ENCODE measurements at regions not wholly inside any gene's neighbourhood (a gene's known extent, or its start where the extent isn't known, plus 50 kb on each side); places are given as distances from the start of the nearest gene placed in this dataset.

DNA sequence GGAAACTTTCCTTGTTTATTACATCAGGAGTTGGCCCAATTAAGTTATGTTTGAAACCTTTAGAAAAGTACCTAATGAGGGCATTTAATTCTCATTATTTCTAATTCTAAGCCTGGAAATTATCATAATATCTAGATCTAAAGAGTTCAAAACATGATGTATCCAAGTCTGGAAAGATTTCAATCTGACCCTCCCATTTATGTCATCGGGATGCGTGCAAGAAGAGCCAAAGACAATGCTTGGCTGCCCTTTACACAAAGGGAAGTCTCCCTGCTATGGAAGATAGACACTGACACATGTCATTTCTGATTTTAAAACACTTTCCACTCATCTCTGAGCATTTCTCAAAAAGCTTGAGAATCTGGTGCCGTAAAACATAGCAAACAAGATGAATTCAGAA lies 222.4 kb downstream of the ANTXR2 start:
- H3K9me3 ChIP-seq (ENCODE audit: control insufficient read depth in 2 of 2, insufficient read depth in 1 of 2, low read length in 1 of 2) = no peaks in the 10 kb centered on the region
- H3K27me3 ChIP-seq (ENCODE audit: control insufficient read depth in 2 of 2, insufficient read depth in 1 of 2, low read length in 1 of 2) = no peaks in the 10 kb centered on the region
- WGBS = 98% methylated on average over 3 of the region's 3 CpGs
- no peak for DNase-seq (ENCODE audit: low read depth in 6 of 9, low spot score in 9 of 9)
- no peaks in the 10 kb centered on the region for H3K4me1 ChIP-seq (ENCODE audit: control insufficient read depth in 2 of 2, insufficient read depth in 2 of 2, low read length in 2 of 2)
- H3K4me3 ChIP-seq (ENCODE audit: low read length in 2 of 2) = no peak overlapping the region
- H3K27ac ChIP-seq (ENCODE audit: low read depth in 1 of 2, low read length in 1 of 2) = no peak overlapping the region
- H3K36me3 ChIP-seq (ENCODE audit: control insufficient read depth in 2 of 2, insufficient read depth in 2 of 2, low read length in 1 of 2) = no peaks in the 10 kb centered on the region

DNA sequence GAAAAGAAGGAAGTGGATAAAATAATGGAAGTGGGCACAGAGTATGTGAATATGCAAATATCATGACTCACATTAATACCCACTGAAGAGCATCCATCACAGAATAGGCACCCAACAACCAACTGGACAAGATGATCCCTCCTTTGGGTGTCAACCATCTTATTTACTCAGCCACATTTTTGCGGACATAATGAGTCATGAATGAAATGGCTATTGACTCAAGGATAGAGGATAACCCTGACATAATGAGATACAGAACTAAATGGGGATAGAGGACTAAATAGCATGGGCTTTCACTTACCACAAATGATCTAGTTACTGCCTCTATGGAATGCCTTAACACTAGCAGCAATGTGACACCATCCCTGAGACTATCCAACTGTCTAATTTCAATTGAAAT lies 224.7 kb downstream of the ANTXR2 start:
- no peak overlapping the region for H3K27ac ChIP-seq (ENCODE audit: low read depth in 1 of 2, low read length in 1 of 2)
- H3K27me3 ChIP-seq (ENCODE audit: control insufficient read depth in 2 of 2, insufficient read depth in 1 of 2, low read length in 1 of 2) = no peaks in the 10 kb centered on the region
- no peaks in the 10 kb centered on the region for H3K4me1 ChIP-seq (ENCODE audit: control insufficient read depth in 2 of 2, insufficient read depth in 2 of 2, low read length in 2 of 2)
- H3K9me3 ChIP-seq (ENCODE audit: control insufficient read depth in 2 of 2, insufficient read depth in 1 of 2, low read length in 1 of 2) = no peaks in the 10 kb centered on the region
- H3K36me3 ChIP-seq (ENCODE audit: control insufficient read depth in 2 of 2, insufficient read depth in 2 of 2, low read length in 1 of 2) = no peaks in the 10 kb centered on the region
- H3K4me3 ChIP-seq (ENCODE audit: low read length in 2 of 2) = no peak overlapping the region
- WGBS = 99% methylated on average over 1 of the region's 1 CpG
- no peak for DNase-seq (ENCODE audit: low read depth in 6 of 9, low spot score in 9 of 9)

DNA sequence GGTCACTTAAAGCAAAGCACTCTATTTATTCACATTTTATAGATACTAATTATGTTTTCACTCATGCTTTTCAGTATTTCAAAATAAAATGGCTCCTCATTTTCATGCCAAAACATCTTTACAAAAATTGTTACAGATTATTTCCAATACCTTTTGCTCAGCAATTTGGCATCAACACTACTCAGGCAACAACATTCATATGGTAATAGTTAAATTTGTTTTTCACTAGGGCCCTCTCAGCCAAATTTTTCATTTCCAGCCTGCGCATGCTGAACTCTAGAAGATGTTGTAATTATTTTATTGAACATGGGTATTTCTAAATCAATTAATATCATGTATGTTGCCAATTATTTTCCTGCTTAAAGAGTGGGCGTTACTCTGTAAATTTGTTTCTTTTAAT lies 225.6 kb downstream of the ANTXR2 start:
- no peaks in the 10 kb centered on the region for H3K4me1 ChIP-seq (ENCODE audit: control insufficient read depth in 2 of 2, insufficient read depth in 2 of 2, low read length in 2 of 2)
- H3K27me3 ChIP-seq (ENCODE audit: control insufficient read depth in 2 of 2, insufficient read depth in 1 of 2, low read length in 1 of 2) = no peaks in the 10 kb centered on the region
- WGBS = 96% methylated on average over 2 of the region's 2 CpGs
- H3K4me3 ChIP-seq (ENCODE audit: low read length in 2 of 2) = no peak overlapping the region
- H3K27ac ChIP-seq (ENCODE audit: low read depth in 1 of 2, low read length in 1 of 2) = no peak overlapping the region
- H3K9me3 ChIP-seq (ENCODE audit: control insufficient read depth in 2 of 2, insufficient read depth in 1 of 2, low read length in 1 of 2) = no peaks in the 10 kb centered on the region
- no peak for DNase-seq (ENCODE audit: low read depth in 6 of 9, low spot score in 9 of 9)
- H3K36me3 ChIP-seq (ENCODE audit: control insufficient read depth in 2 of 2, insufficient read depth in 2 of 2, low read length in 1 of 2) = no peaks in the 10 kb centered on the region

DNA sequence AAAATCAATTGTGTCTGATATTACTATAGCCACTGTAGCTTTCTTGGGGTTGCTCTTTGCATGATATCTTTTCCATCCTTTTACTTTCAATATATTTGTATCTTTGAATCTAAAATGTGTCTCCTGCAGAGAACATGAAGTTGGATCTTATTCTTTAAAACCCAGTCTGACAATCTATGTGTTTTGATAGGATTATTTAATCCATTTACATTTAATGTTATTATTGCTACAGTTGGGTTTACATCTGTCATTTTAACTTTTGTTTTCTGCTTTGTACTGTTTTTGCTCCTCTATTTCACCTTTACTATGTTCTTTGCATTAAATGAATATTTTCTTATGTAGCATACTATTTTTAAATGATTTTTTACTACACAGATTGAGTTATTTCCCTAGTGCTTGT lies 230.9 kb downstream of the ANTXR2 start:
- Histone ChIP-seq H3K36me3 (ENCODE audit: control insufficient read depth in 2 of 2, insufficient read depth in 2 of 2, low read length in 1 of 2) (no peaks in the 10 kb centered on the region), H3K9me3 (ENCODE audit: control insufficient read depth in 2 of 2, insufficient read depth in 1 of 2, low read length in 1 of 2) (no peaks in the 10 kb centered on the region), H3K4me1 (ENCODE audit: control insufficient read depth in 2 of 2, insufficient read depth in 2 of 2, low read length in 2 of 2) (no peaks in the 10 kb centered on the region), H3K27ac (ENCODE audit: low read depth in 1 of 2, low read length in 1 of 2) (no peak overlapping the region), H3K27me3 (ENCODE audit: control insufficient read depth in 2 of 2, insufficient read depth in 1 of 2, low read length in 1 of 2) (no peaks in the 10 kb centered on the region), H3K4me3 (ENCODE audit: low read length in 2 of 2) (no peak overlapping the region)
- DNase-seq (ENCODE audit: low read depth in 6 of 9, low spot score in 9 of 9) = no peak

DNA sequence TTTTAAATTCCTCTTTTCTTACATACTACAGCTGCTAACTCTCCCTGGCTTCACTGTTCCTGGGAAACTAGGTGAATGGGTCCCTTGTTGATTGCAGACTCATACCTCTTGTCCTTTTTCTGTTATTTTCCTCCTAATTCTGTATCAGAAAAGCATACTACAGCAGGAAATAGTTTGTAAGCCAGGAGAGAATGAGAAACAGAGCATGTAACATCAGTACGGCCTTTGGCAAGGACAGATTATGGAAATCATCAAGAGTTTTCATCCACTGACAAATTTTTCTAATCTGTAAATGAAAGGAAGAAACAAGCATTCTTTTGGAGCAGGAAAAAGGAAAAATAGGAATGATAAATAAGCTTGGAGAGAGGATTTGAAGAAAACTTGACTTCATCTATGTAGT lies 239.2 kb downstream of the ANTXR2 start:
- H3K4me1 ChIP-seq (ENCODE audit: control insufficient read depth in 2 of 2, insufficient read depth in 2 of 2, low read length in 2 of 2) = no peaks in the 10 kb centered on the region

DNA sequence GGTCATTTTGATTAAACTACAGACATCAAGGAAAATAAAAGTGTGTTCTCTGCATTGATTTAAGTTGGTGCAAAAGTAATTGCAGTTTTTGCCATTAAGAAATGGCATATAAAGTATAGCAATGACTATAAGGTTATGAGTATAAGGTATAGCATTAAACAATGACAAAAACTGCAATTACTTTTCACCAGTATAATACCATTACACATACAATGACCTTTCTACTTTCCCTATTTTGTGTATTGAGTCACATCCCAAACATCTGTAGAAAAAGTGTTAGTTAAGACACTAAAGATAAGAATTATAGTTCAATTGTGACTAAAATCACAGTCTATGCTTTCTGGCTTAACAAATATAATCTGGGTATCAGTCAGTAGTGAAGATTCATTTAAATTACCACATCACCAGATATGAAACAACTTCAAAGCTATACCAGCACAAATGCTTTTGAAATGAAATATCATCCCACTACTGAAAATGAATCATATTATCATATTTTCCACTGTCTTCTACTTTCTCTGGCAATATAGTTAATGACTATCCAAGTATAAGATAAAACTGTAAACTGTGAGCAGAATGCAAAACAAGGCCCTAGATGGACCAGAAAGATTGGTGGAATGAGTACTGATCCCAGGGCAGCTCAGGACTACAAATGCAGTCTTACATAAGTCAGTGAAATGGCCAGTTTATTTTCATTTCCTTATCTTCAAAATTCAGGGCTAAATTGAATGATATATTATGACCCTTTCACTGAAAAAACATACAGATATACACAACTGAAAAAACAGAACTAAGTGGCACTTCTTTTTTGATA lies 241.1 kb downstream of the ANTXR2 start:
- H3K4me3 ChIP-seq (ENCODE audit: low read length in 2 of 2) = no peak overlapping the region

More for the DNA sequence above, 239.2 kb downstream of the ANTXR2 start:
- H3K9me3 ChIP-seq (ENCODE audit: control insufficient read depth in 2 of 2, insufficient read depth in 1 of 2, low read length in 1 of 2) = no peaks in the 10 kb centered on the region
- H3K4me3 ChIP-seq (ENCODE audit: low read length in 2 of 2) = no peak overlapping the region
- DNase-seq (ENCODE audit: low read depth in 6 of 9, low spot score in 9 of 9) = no peak
- H3K27me3 ChIP-seq (ENCODE audit: control insufficient read depth in 2 of 2, insufficient read depth in 1 of 2, low read length in 1 of 2) = no peaks in the 10 kb centered on the region
- WGBS = 97% methylated on average over 1 of the region's 1 CpG
- no peaks in the 10 kb centered on the region for H3K36me3 ChIP-seq (ENCODE audit: control insufficient read depth in 2 of 2, insufficient read depth in 2 of 2, low read length in 1 of 2)
- H3K27ac ChIP-seq (ENCODE audit: low read depth in 1 of 2, low read length in 1 of 2) = no peak overlapping the region

DNA sequence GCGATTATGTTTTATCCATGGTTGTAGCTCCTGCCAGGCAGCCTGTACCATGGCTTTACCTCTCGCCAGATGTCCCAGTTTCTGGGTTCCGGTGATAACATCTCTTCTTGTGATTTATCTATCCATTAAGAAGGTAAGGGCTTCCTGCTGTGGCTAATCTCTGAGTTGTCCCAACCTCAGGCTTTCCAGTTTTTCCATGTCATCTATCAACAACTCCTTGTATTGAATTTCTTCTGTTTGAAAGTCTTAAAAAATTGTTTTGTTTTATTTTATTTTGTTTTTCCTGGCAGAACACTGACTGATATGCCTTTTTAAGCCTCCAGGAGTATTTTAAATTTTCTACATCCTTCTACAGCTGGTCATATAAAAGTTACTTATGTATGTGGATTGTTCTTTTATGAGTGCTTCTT lies 241.9 kb downstream of the ANTXR2 start:
- Histone ChIP-seq H3K36me3 (ENCODE audit: control insufficient read depth in 2 of 2, insufficient read depth in 2 of 2, low read length in 1 of 2) (no peaks in the 10 kb centered on the region), H3K9me3 (ENCODE audit: control insufficient read depth in 2 of 2, insufficient read depth in 1 of 2, low read length in 1 of 2) (no peaks in the 10 kb centered on the region), H3K27ac (ENCODE audit: low read depth in 1 of 2, low read length in 1 of 2) (no peak overlapping the region), H3K4me3 (ENCODE audit: low read length in 2 of 2) (no peak overlapping the region), H3K27me3 (ENCODE audit: control insufficient read depth in 2 of 2, insufficient read depth in 1 of 2, low read length in 1 of 2) (no peaks in the 10 kb centered on the region), H3K4me1 (ENCODE audit: control insufficient read depth in 2 of 2, insufficient read depth in 2 of 2, low read length in 2 of 2) (no peaks in the 10 kb centered on the region)
- WGBS = 65% methylated on average over 3 of the region's 3 CpGs
- DNase-seq (ENCODE audit: low read depth in 6 of 9, low spot score in 9 of 9) = no peak

More for the DNA sequence above, 241.1 kb downstream of the ANTXR2 start:
- DNase-seq (ENCODE audit: low read depth in 6 of 9, low spot score in 9 of 9) = no peak
- no peaks in the 10 kb centered on the region for H3K27me3 ChIP-seq (ENCODE audit: control insufficient read depth in 2 of 2, insufficient read depth in 1 of 2, low read length in 1 of 2)
- H3K9me3 ChIP-seq (ENCODE audit: control insufficient read depth in 2 of 2, insufficient read depth in 1 of 2, low read length in 1 of 2) = no peaks in the 10 kb centered on the region
- H3K4me1 ChIP-seq (ENCODE audit: control insufficient read depth in 2 of 2, insufficient read depth in 2 of 2, low read length in 2 of 2) = no peaks in the 10 kb centered on the region
- no peaks in the 10 kb centered on the region for H3K36me3 ChIP-seq (ENCODE audit: control insufficient read depth in 2 of 2, insufficient read depth in 2 of 2, low read length in 1 of 2)
- no peak overlapping the region for H3K27ac ChIP-seq (ENCODE audit: low read depth in 1 of 2, low read length in 1 of 2)

DNA sequence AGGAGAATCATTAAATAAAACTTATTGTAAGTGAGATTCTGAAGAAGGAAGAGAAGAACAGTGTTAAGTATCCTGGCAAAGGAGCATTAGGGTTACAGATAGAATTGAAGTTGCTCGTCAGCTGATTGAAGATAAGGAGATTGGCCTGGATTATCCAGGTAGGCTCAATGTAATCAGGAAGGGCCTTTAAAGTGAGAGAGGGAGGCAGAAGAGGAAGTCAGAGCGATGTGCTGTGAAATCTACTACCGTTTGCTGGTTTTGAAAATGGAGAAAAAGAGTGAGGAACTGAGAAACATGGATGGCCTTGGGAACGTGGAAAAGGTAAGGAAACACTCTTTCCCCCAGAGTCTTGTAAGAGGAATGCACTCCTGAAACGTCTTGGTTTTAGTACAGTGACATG lies 245.7 kb downstream of the ANTXR2 start:
- H3K27ac ChIP-seq (ENCODE audit: low read depth in 1 of 2, low read length in 1 of 2) = no peak overlapping the region
- H3K4me1 ChIP-seq (ENCODE audit: control insufficient read depth in 2 of 2, insufficient read depth in 2 of 2, low read length in 2 of 2) = no peaks in the 10 kb centered on the region
- 82% methylated on average over 5 of the region's 5 CpGs for WGBS
- no peak overlapping the region for H3K4me3 ChIP-seq (ENCODE audit: low read length in 2 of 2)
- H3K27me3 ChIP-seq (ENCODE audit: control insufficient read depth in 2 of 2, insufficient read depth in 1 of 2, low read length in 1 of 2) = no peaks in the 10 kb centered on the region
- no peak for DNase-seq (ENCODE audit: low read depth in 6 of 9, low spot score in 9 of 9)
- H3K9me3 ChIP-seq (ENCODE audit: control insufficient read depth in 2 of 2, insufficient read depth in 1 of 2, low read length in 1 of 2) = no peaks in the 10 kb centered on the region
- no peaks in the 10 kb centered on the region for H3K36me3 ChIP-seq (ENCODE audit: control insufficient read depth in 2 of 2, insufficient read depth in 2 of 2, low read length in 1 of 2)

DNA sequence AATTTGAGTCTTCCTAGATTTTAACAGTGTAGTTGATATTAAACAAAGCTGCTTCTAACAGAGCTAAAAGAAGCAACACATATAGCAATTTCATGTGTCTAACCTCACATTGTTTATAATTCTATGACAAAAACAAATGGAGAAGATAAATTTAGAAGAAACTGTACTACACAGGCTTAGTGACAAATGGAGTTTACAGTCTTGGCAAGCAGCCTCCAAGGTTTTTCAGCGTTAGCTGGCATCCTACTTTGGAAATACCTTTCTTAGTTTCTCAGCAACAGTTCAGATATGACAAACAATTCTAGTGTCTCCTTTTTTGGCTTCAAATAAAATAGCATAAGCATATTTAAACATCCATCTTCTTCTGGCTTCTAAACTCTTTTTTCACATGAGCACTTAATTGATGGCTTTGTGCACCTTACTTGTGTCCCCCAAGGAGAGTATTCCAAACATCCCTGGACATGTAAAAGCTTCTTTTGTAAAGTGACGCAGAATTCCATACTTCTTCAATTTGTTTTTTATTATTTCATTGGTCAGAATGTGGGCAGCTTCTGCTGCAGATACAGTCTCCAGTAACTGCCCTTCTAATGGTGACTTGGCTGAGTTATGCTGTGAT lies 249.8 kb downstream of the ANTXR2 start:
- no peak for DNase-seq (ENCODE audit: low read depth in 6 of 9, low spot score in 9 of 9)
- 92% methylated on average over 2 of the region's 2 CpGs for WGBS
- no peak overlapping the region for H3K27ac ChIP-seq (ENCODE audit: low read depth in 1 of 2, low read length in 1 of 2)

More for the DNA sequence above, 249.8 kb downstream of the ANTXR2 start:
- Histone ChIP-seq H3K9me3 (ENCODE audit: control insufficient read depth in 2 of 2, insufficient read depth in 1 of 2, low read length in 1 of 2) (no peaks in the 10 kb centered on the region), H3K36me3 (ENCODE audit: control insufficient read depth in 2 of 2, insufficient read depth in 2 of 2, low read length in 1 of 2) (no peaks in the 10 kb centered on the region), H3K27me3 (ENCODE audit: control insufficient read depth in 2 of 2, insufficient read depth in 1 of 2, low read length in 1 of 2) (no peaks in the 10 kb centered on the region), H3K4me3 (ENCODE audit: low read length in 2 of 2) (no peak overlapping the region), H3K4me1 (ENCODE audit: control insufficient read depth in 2 of 2, insufficient read depth in 2 of 2, low read length in 2 of 2) (no peaks in the 10 kb centered on the region)
